NCI-H1092 treated with DMSO at 0.1 percent for 48 hours (cell line): ENCODE measurements at regions not wholly inside any gene's neighbourhood (a gene's known extent, or its start where the extent isn't known, plus 50 kb on each side); places are given as distances from the start of the nearest gene placed in this dataset.

Experiments
- DNase-seq: peaks from one replicate; lab custom pipeline; 2025; lab: John Stamatoyannopoulos, UW

DNA sequence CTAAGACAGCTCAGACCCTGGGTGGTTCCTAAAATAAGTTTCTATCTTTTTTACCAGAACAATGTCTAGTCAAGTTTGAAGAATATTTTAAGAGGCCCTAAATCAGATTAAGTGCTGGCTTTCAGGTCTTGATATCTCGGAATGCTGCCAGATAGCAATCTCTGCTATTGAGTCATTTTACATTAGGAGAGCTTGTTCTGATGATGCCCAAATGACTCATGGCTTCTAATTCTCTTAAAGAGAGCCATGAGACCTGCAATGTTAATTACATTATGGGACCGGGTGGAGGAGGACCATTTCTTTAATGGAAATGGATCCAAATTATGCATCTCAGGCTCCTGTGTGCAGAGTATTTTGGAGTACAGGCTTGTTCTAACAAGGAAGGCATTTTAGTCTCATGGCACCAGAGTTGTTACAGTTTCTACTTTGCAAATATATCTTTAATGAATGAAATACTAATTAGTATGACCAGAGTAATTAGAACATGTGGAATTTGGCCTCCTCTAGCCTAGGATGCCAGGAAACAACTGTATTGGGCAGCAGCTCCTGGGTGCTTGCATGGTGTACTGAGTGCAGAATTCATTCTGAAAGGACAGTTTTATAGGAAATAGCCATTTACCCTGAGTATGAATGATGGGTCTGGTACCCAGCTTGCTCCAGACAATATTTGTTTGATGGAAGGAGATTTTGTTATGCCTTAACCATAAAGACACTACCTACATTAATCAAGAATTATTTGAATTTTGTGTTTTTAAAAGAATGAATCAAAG, 94.0 kb upstream of the SULT1C3 start:
- DNase-seq: no peak

DNA sequence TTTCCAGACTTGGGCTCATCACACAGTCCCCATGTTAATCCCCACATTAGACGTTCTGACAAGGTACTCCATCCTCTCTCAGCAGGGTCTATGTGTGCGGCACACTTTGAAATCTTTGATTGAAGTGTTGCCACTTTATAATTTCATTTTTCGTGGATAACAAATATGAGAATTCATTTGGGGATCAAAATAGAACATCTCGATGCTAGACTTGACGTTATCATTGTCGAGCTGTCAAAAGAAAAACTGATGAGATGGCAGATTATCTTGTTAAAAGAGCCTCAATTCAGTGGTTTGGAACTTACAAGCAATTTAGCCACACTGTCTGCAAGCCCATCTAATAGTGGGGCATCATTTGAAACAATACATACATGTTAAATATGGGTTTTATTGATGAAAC, 91.2 kb upstream of the SULT1C3 start:
- no peak for DNase-seq

DNA sequence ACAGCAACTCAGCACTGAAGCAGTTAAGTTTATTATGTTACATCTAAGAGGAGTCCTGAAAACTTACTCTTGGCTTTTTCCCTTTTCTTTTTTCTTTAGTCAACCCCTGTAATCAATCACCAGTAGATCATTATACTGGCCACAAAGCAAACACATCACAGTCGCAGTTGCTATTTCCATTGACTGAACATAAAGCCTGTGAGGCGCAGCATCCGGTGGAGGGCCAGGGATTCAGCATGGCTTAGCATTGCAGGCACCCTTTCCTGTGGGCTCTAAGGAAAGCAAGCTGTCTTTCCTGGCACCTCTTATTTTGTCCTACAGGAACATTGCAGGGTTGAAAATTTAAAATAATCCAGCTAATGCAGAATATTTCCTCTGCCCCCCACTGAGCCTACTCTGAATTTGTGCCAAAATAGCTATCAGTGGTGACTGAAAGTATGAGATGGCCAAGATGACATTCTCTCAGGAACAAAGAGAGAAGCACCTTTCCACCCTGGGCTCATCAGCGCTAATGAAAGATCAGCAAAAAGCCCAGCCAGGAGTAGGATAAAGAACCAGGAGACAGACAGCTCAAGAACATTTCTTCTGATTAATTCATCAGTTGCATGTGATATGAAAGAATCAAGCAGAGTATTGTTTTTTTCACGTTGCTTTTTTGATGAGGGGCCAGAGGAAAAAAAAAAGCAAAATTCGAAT, 85.3 kb upstream of the SULT1C3 start:
- DNase-seq: peak; percentile 9

DNA sequence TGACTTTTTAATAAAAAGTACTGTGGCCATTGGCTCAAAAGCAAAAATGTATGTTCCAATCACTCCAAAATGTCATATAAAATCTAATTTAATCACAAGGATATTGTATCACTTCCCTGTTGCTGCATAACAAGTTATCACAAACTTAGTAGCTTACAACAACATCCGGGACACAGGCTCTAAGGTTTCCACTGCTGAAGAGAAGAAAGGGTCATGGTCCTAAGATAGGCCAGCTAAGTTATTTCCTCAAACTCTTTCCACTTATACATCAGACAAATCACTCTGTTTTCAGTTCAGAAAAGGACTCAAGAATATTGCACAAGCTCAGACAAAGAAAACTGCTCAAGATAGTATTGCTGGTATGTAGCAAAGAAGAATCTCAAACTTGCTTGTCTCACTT, 78.5 kb upstream of the SULT1C3 start:
- DNase-seq: no peak

DNA sequence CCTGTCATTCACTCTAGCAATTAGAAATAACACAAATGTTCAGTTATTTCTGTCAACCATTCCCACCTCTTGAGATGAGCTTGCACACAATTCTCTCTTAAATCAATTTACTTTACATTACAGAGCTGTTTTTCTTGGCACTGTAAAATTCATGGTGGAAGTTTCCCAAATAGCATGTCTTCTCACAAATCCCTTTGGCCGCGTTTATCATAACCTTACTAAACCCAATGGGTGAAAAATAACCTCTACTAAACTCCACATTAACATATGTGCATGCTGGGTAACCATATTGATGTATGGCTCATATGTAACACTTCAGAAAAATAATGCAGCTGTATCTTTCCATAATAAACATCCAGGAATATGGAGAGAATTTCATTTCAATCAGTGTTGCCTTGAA, 75.5 kb upstream of the SULT1C3 start:
- DNase-seq: no peak

DNA sequence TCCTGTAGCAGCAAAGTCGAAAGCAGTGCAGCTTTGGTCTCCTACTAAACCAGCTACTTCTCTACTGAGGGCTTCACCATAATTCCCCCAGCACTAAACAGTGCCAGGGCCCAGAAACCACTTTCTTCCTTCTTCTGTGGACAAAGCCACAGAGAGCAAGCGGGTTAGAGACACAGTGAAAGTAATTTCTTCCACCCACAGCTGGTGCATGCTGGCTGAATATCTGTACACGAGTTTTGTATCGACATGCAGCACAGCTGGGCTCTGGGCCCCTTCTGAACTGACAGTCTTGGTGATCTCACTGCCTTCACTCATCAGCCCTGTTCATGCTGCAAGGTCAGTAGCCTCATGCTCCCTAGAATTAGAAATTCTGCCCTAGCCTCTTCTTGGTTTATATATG, 74.0 kb upstream of the SULT1C3 start:
- DNase-seq: no peak

DNA sequence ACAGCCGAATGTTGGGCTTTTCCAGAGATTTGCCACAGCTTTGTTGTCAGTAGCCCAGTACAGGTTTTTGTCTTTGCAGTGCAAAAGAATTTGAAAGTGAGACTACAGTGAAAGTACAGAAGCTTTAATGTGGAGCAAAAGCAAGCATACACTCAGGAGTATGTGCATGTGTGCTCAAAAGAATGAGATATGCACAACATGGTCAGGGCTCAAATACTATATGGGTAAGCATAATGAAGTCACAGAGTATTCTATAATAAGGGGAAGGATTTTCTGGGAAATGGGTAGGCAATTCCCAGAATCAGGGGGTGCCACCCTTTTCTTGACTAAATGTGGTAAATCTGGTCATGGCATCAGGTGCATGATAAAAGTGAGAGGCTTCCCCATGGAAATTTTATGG, 72.1 kb upstream of the SULT1C3 start:
- DNase-seq: no peak

DNA sequence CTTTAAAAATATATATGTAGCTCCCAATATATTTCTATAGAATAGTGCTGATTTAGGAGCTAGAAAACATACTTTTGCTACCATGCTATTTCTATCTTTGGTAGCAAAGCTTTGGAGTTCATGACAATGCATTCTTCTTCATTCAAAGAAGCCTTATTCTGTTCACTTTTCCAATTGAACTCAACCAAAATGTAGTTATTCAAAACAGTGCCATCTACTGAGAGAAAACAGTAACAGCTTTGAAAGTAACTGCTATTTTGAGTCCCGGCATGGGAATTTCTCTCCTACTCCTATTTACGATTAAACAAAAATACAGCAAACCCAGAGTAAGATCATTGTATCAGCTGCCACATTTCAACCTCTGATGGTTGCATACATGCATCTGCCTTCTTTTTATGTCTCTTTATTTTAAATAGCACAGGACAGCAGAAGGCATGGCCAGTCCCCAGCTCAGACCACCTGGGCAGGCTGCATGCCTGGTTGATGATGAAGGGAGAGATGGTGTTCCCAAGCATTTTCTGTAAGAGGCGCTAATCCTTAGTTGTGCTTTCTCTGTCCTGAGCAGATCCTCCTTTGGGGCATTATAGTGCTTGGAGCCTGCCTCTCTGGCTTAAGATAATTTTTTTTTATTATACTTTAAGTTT, 69.7 kb upstream of the SULT1C3 start:
- peak; percentile 13 for DNase-seq

DNA sequence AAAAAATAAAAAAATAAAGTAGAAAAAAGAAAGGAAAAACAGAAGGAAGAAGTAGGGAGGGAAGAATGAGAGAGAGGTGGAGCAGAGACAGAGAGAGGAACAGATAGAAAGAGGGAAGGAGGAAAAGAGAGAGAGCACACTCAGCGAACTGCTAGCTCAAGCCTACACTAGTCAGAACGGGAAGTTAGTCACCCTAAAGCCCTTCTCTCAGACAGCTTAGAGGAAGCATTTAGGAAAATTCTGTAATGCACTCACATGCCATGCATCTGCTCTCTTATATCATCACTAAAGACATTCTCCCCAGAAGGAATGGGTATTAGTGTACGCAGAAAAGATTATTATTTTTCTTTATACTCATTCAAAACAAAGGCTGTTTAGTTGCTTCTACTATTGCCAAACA, 68.1 kb upstream of the SULT1C3 start:
- no peak for DNase-seq

DNA sequence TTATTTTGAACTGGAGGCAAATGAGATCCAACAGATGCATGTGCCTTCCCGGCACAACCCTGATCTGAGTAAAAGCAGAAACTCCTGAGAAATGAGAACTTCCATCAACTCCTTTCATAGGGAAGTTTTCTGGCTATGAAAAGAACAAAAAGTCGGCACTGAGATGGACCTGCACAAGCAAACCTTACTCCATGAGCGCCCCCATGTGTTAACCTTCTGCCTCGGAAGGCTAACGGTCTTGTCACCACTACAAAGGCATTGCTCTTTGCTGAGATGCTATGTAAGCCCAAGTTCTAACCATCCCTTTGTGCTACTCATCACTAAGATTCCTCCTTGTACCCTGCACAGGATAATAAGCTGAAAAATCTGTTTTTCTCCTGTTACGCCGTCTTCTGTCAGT, 57.3 kb upstream of the SULT1C3 start:
- peak; percentile 5 for DNase-seq

DNA sequence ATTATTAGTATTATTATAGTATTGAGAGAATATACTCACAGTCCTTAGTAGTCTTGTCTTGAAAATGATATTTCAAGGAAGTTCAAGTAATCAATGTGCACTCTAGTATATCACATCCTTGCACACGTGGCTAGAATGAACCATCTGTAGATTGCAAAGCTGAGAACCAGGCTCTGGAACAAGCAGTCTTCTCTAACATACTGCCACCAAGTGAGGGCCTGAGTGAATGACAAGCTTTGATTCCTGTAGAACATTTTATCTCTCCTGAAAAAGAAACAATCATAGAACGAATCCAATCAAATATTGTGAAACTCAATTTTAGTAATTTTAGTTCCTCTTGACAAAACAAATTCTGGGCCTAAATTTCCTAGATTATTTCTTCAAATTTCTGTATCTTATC, 55.3 kb upstream of the SULT1C3 start:
- peak; percentile 10 for DNase-seq

DNA sequence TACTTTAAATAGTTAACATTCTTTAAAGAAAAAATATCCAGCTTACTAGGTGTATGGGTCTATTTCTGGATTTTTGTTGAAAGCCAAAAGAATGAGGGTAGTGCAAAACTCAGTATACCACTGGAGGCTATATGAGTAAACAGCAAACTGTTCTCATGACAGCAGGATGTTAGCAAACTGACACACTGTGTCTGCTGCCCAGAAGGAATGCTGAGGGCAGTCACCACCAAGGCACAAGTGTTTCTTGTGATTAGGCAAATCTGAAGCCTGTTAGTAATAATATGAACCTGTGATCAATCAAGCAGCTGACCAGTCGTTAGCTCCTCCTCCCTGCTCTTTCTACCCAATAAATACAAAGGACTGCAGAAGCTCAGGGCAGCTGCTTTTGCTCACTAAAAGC, 50.5 kb upstream of the SULT1C3 start:
- no peak for DNase-seq
